GM19240 (cell line): ENCODE measurements at regions not wholly inside any gene's neighbourhood (a gene's known extent, or its start where the extent isn't known, plus 50 kb on each side); places are given as distances from the start of the nearest gene placed in this dataset.

Experiments used
- DNase-seq: peaks from one replicate; pipeline ENCODE4 v3.0.0; 2011; ENCODE audit warnings: low spot score; ENCODE audit not compliant: insufficient read length

- no peak for DNase-seq
Observed at GRCh38 chr2:164030623-164031022, 294.8 kb upstream of the FIGN start.

- no peak for DNase-seq
Observed at GRCh38 chr2:164028814-164029534, 293.2 kb upstream of the FIGN start.

DNA sequence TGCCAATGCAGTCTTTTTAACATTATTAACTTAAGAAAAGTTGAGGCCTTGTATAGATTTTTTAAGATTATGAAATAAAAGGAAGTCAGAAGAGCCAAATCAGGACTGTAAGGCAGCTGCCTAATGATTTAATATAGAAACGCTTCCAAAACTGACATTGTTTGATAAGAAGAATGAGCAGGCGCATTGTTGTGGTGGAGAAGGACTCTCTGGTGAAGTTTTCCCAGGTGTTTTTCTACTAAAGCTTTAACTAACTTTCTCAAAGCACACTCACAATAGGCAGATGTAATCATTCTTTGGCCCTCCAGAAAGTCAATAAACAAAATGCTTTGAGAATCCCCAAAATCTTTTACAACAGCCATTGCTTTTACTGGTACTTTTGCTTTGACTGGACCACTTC, 288.6 kb upstream of the FIGN start:
- no peak for DNase-seq

DNA sequence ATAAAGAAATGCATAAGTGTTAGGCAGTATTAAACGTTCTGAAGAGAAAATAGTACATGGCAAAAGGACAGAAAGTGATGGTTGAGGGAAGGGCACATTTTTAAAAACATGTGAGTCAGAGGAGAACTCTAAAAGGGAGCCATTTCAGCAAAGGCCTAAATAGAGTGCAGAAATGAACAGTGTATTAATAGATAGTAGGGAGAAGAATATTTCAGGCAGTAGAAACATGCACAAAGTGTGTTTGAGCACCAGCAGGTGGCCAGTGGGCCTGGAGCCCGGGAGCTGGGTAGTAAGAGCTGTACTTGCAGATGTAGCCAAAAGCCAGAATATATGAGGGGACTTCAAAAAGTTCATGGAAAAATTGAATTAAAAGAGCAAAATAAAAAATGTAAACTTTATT, 288.1 kb upstream of the FIGN start:
- no peak for DNase-seq

DNA sequence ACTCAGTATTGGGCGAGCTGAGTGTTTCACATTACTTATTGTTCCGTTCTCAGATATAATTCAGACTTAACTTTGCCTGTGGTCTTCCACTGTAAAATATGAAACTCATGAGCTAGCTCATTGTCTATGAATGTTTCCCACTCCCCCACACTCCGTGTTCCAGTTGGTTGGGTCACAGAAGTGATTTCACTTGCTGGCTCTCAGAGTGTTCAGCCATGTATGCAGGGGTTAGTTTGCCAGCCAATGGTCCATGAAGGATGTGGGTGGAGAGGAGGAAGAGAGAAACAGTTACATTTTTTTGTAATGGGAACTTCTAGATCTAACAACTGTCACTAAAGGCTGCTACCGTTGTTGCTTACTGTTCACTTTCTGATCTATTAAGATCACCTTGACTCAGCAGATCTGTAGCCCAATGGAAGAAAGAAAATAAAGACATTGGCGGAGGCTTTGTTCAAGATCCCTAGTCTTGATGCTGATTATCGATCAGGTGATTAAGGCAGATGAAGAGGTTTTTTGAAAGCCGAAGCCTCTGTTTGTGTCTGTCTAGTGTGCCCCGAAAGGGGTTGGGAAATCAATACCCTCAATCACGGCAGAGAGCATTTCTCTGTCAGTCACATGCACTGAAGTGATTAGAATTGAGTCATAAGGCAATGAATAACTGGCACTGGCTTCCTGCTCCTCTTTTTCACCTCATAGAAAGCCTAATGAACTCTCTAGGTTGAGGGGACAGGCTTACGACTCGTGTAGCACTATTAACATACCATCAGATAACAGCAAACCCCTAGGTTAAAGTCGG, 279.7 kb upstream of the FIGN start:
- DNase-seq, result no peak

DNA sequence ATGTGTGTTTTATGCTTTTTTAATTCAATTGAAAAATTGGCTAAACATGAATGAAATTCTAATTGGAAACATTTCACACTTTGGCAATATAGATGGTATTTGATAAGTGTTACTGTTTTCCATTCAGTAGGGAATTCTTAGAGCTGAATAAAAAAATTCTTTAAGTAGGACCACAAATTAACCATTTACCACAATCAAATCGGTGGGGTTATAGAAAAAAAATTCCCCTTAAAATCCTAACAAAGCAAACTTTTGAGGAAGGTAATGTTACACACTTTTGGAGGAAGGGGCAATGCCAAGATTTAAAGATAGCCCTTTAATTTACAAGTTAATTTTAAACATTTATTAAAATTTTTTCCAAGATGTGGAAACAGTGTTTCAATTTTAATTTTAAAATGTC, 279.0 kb upstream of the FIGN start:
- no peak for DNase-seq

DNA sequence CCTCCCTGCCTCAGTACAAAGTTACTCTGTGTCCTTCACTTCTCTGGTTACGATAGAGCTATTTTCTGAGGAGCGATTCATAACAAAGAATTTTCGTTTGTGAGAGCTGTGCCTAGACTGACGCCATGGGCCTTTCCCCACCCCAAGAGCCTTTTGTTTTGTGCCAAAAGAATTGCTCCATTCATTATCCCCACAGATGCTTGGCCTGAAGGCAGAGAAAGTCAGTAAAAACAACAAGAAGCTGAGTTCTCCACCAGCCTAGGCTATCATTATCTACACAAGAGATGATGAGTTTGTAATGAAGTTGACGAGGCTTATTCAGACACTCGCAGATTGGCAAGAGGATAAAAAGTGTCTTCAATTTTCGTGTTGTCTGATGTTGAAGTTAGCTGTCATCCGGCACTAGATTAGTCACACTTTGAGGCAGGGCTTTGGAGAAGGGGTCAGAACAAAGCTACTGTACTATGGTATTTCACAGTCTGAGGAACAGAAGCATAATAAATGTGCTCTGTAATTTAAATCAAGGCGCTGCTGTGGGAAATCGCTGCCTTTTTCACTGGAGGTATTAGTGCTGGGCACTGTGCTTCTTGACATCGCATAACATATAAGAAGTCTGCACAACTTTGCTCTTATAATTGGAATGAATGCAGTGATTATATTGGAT, 278.4 kb upstream of the FIGN start:
- DNase-seq, result no peak

DNA sequence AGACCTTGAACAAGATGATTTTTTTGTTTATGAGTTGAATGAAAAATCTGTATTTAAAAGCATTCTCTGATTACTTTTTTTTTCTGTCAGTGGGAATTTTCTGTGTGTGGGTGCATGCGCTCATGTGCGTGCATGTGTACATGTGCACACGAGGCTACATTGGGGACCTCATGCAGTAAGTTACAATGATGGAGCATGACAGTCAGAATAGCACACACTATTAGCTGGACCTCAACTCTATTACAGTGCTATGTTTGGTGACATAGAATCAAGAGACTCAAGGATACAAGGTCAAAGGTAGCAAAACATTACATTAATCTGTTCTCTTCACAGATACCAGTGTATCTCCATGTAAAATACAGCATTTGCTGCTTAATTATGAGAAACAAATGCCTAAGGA, 276.8 kb upstream of the FIGN start:
- DNase-seq, result no peak

DNA sequence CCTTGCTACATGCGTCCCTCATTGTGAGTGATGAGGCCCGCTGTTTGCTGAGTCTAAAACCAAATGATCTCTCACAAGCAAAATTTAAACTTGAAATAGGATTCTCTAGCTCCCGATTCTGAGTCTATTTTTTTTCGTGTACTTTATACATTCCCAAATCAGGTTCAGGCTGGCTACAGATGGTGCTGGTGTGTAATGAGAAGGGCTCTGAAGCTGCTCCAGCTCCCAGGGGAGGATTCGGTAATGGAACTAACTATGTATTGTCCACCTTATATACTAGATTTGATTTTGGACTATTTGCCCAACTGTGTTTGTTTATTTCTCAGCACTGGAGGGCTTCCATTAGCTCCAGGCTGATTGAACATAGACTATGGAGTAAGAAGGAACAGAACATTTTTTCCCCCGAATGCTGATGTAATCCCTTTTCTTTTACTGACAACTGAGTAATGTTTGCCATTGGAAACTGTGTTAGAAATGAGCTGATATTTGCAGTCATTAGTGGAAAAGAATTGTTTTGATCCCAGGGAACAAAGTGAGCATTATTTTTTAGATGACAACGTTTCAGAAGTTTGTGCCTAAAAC, 274.0 kb upstream of the FIGN start:
- no peak for DNase-seq

GRCh38 chr2:164008752-164009151, 272.9 kb upstream of the FIGN start:
- DNase-seq, result no peak

DNA sequence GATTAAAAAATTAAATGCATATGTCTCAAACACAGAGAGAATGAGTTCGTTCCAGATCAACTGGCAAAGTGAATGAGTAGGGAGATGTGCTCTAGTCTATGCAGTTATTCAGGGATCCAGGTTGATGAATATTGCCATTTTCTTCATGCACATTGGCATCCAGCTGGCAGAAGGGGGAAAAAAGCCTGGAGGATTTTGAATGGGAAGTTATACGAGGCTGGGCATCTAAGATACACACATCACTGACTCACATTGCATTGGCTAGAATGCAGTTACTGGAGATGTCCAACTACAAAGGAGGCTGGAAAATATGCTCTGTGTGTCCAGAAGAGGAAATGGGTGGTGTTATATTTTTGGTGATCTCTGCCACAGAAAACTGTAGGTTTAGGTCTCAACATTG, 270.9 kb upstream of the FIGN start:
- no peak for DNase-seq

DNA sequence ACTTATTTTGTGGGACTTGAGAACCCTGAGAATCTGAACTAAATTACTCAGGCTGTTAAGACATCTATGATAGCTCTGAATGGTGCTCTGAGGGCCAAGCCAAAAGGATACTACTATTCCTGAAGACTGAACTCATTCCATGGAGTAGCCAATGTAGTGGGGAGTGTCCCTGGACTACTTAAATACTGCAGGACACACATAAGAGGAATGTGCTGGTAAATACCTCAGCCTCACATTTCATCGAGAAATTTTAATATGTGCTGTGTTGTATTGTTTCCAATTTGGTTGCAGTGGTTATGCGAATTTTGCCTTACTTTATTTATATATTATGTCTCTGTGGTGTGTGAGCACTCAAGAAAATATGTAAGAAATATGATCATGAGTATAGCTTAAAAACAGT, 264.4 kb upstream of the FIGN start:
- DNase-seq, result no peak

GRCh38 chr2:163997466-163997865, 261.7 kb upstream of the FIGN start:
- DNase-seq, result no peak

DNA sequence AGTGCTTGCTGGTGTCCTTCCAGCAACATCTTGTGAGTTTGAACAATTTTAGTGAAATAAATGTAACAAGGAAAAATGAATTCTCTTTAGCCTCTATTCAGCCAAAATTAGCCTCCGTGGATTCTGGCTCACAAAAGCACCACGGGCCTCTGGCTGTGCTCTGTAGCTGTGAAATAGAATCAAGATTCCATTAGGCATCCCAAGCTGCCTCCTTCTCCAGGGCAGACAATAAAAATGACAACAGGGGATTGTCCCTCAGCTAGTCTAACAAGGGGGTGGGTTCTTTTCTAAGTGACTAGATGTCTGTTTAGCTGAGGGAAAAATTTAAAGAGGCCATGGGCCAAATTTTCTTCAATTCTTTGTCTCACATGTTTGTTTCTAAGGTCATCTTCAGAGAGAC, 254.7 kb upstream of the FIGN start:
- DNase-seq, result no peak

GRCh38 chr2:163990101-163990500, 254.3 kb upstream of the FIGN start:
- DNase-seq, result no peak

- DNase-seq, result no peak
Observed at GRCh38 chr2:163987175-163987940, 251.6 kb upstream of the FIGN start.

DNA sequence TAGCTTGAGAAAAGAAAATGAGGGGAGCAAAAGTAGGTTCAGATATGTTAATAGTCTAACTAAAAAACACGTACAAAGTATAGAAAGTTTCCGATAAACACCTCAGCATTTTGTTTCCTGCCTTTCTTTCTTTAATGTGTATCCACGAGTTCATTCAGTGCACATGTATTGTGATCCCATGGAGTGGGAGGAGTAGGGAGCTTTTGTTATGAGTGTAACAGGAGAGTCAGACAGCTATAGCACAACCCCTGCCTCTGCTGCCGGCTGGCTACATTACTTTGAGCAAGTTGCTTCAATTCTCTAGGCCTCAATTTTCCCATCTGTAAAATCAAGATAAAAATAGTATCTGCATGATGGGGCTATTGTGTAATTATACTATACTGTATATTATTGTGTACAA, 249.2 kb upstream of the FIGN start:
- DNase-seq, result no peak

DNA sequence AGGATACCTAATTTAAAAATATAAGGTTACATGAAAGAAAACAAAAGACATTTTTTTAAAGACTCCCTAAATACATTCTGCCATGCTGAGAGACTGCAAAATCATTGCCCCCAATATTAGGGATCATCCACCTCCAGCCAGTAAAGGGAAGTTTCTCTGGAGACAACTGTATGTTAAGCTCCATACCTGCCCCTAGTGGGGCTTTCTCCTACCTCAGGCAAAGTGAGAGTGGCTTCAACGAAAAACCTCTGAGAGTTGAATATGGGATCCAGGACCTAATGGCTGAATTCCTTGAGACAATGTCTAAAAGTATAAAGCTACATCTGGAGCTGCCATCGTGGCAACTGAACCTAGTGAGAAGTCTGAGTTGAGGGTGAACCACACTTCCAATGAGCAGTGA, 248.1 kb upstream of the FIGN start:
- DNase-seq, result no peak

- no peak for DNase-seq
Observed at GRCh38 chr2:163982938-163983337, 247.1 kb upstream of the FIGN start.

DNA sequence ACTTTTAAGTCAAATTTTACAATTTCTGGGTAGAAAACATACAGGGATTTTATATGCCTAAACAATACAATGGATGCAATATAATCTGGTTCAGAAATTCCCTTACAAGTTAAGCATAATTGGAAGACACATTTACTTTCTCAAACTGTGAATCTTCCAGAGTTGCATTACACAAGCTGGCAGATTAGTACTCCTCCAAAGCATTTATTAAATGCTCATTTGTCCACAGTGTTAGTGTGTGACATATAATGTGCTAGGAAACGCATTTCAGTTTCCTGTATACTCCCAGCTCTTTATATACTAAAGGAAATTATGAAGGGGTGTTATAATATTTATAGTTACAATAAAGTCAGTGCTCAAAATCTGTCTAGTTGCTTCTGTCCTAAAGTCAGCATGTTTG, 239.0 kb upstream of the FIGN start:
- DNase-seq, result no peak

DNA sequence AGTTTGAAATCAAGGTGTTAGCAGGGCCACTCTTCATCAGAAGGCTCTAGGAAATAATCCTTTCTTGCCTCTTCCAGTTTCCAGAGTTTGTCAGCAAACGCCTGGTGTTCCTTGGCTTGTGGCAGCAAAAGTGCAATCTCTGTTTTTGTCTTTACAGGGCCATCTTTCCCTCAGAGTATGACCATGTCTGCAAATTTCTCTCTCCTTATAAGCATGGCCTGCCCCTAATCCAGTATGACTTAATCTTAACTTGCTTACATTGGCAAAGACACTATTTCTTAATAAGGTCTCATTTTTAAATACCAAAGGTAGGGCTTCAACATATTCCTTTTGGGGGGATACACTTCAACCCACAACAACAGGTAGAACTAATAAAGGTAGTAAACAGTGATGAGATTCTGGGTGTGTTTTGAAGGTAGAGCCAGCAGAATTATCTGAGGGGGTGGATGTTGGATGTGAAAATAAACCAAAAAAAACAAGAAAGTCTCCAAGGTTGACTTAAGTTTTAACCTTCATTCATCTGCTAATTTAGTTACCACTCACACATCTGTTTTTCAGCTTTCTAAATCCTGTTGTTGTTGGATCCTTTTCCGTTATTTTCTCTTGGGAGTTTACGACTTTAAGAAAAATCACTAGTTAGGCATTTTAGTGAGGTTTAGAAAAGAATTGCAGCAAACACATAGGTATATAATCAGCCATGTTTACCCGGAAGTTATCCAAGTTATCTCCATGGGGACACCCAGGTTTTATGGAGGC, 234.4 kb upstream of the FIGN start:
- no peak for DNase-seq
